GM12878 (cell line): ENCODE measurements at regions not wholly inside any gene's neighbourhood (a gene's known extent, or its start where the extent isn't known, plus 50 kb on each side); places are given as distances from the start of the nearest gene placed in this dataset.

Experiments used
- ATAC-seq: fragments of 200-7000 bp; cut with Tn5 transposase; 3 replicates; pipeline ENCODE4 v1.9.1; 2020; ENCODE audit warnings: mild to moderate bottlenecking, moderate library complexity
- BruUV-seq: library from RNA; stranded (reverse); fragments of 400-500 nt; replicated peaks from 2 replicates; lab custom pipeline; 2021; lab: Mats Ljungman, UMichigan
- CTCF ChIA-PET: fragments of 300-600 bp; sonication (Branson Sonifier 250); formaldehyde crosslinking; extraction: SDS; loops from one replicate; lab custom pipeline; 2021; ENCODE audit warnings: inconsistent platforms; lab: Yijun Ruan, JAX
- POLR2A ChIA-PET: fragments of 350-600 bp; formaldehyde crosslinking; extraction: SDS; loops from one replicate; lab custom pipeline; 2021; ENCODE audit warnings: inconsistent platforms; lab: Charles Lee
- RAD21 ChIA-PET: fragments of 300-600 bp; sonication (Branson Sonifier 250); formaldehyde crosslinking; loops from one replicate; lab custom pipeline; 2023; ENCODE audit warnings: antibody characterized with exemption; ENCODE audit not compliant: unreplicated experiment; lab: Charles Lee
- SMC1A ChIA-PET: fragments of 300-600 bp; sonication (Branson Sonifier 250); formaldehyde crosslinking; loops from one replicate; lab custom pipeline; 2023; ENCODE audit not compliant: unreplicated experiment, uncharacterized antibody; lab: Charles Lee
- DNase-seq: peaks from one replicate; pipeline ENCODE4 v3.0.0-alpha.2; 2011; ENCODE audit warnings: low read depth, low spot score
- FAIRE-seq: peaks from 3 replicates; lab custom pipeline; 2011; peaks lifted over from hg19 to GRCh38; lab: Jason Lieb, UNC
- H2AFZ ChIP-seq: 2 replicates; pipeline ENCODE4 v1.6.0; 2011; ENCODE audit warnings: low read depth, low read length, control low read depth; ENCODE audit not compliant: control insufficient read depth
- H3K27ac ChIP-seq: 2 replicates; pipeline ENCODE4 v1.5.1; 2011; ENCODE audit warnings: control low read depth; ENCODE audit not compliant: control insufficient read depth, insufficient read depth
- H3K27me3 ChIP-seq, 2 experiments: replicated peaks in 1 of 2; 2 replicates each; pipeline versions ENCODE4 v1.6.0 to v1.6.1; 2011; ENCODE audit warnings: low read length in 1 of 2; ENCODE audit not compliant: control insufficient read depth in 2 of 2, insufficient read depth in 2 of 2
- H3K36me3 ChIP-seq, 2 experiments: 2 replicates each; pipeline ENCODE4 v1.5.1; 2011; ENCODE audit warnings: low read length in 1 of 2; ENCODE audit not compliant: control insufficient read depth in 2 of 2, insufficient read depth in 2 of 2
- H3K4me1 ChIP-seq: 2 replicates; pipeline ENCODE4 v1.6.1; 2011; ENCODE audit warnings: mild to moderate bottlenecking, low read length, moderate library complexity, mixed read lengths; ENCODE audit not compliant: control insufficient read depth, insufficient read depth
- H3K4me2 ChIP-seq: 2 replicates; pipeline ENCODE4 v1.6.0; 2011; ENCODE audit warnings: control low read depth; ENCODE audit not compliant: control insufficient read depth, insufficient read depth
- H3K4me3 ChIP-seq: fragments of 200-600 bp; sonication (generic); 2 replicates; pipeline ENCODE4 v1.5.1; 2016
- H3K79me2 ChIP-seq: 2 replicates; pipeline ENCODE4 v1.6.0; 2011; ENCODE audit warnings: low read length; ENCODE audit not compliant: control insufficient read depth, insufficient read depth
- H3K9ac ChIP-seq: 2 replicates; pipeline ENCODE4 v1.8.0; 2011; ENCODE audit warnings: low read length, control low read depth, mixed read lengths; ENCODE audit not compliant: control insufficient read depth, insufficient read depth
- H3K9me3 ChIP-seq: replicated peaks from 3 replicates; pipeline ENCODE4 v1.5.1; 2011; ENCODE audit warnings: mild to moderate bottlenecking, low read length; ENCODE audit not compliant: control insufficient read depth, insufficient read depth
- H4K20me1 ChIP-seq: 2 replicates; pipeline ENCODE4 v1.6.0; 2011; ENCODE audit not compliant: control insufficient read depth, insufficient read depth
- BCL3 ChIP-seq: IDR thresholded peaks from 2 replicates; pipeline ENCODE4 v1.6.1; 2011; ENCODE audit warnings: borderline replicate concordance, low read depth, mild to moderate bottlenecking, moderate library complexity, low read length; ENCODE audit not compliant: insufficient read depth, poor library complexity, severe bottlenecking
- BMI1 ChIP-seq: fragments of 450-650 bp; IDR thresholded peaks from 2 replicates; pipeline ENCODE4 v1.6.1; 2016; ENCODE audit warnings: mild to moderate bottlenecking, moderate library complexity, borderline replicate concordance
- CBX3 ChIP-seq: fragments of 200-600 bp; sonication (generic); IDR thresholded peaks from 2 replicates; pipeline ENCODE4 v1.6.1; 2016; ENCODE audit warnings: low read depth, borderline replicate concordance
- HSF1 ChIP-seq: fragments of 150-350 bp; IDR thresholded peaks from 2 replicates; pipeline ENCODE4 v1.6.1; 2014; ENCODE audit warnings: mild to moderate bottlenecking, low read depth, low read length
- KLF5 ChIP-seq: fragments of 450-650 bp; IDR thresholded peaks from 2 replicates; pipeline ENCODE4 v1.6.1; 2014; ENCODE audit warnings: mild to moderate bottlenecking; ENCODE audit not compliant: partially characterized antibody
- MLLT1 ChIP-seq: fragments of 450-650 bp; IDR thresholded peaks from 2 replicates; pipeline ENCODE4 v1.6.1; 2016; ENCODE audit warnings: mild to moderate bottlenecking
- NBN ChIP-seq: fragments of 450-650 bp; IDR thresholded peaks from 2 replicates; pipeline ENCODE4 v1.6.1; 2016
- NFXL1 ChIP-seq: fragments of 450-650 bp; IDR thresholded peaks from 2 replicates; pipeline ENCODE4 v1.6.1; 2017; ENCODE audit warnings: antibody characterized with exemption, mild to moderate bottlenecking, borderline replicate concordance
- SRF ChIP-seq, 2 experiments: IDR thresholded peaks; 2 replicates each; pipeline ENCODE4 v1.6.1; 2011; ENCODE audit warnings: low read depth in 2 of 2, low read length in 2 of 2, mild to moderate bottlenecking in 1 of 2, moderate library complexity in 1 of 2
- STAT1 ChIP-seq: fragments of 450-650 bp; conservative IDR thresholded peaks from 2 replicates; pipeline ENCODE4 v1.6.1; 2014; ENCODE audit warnings: antibody characterized with exemption, mild to moderate bottlenecking
- STAT3 ChIP-seq: IDR thresholded peaks from 2 replicates; pipeline ENCODE4 v1.6.1; 2011; ENCODE audit warnings: low read depth, low read length, improper control_type of control experiment
- TBL1XR1 ChIP-seq: IDR thresholded peaks from 2 replicates; pipeline ENCODE4 v1.6.1; 2012; ENCODE audit warnings: low read depth, low read length, improper control_type of control experiment
- USF2 ChIP-seq: IDR thresholded peaks from 2 replicates; pipeline ENCODE4 v1.6.1; 2011; ENCODE audit warnings: low read depth, low read length, improper control_type of control experiment, borderline replicate concordance
- ZNF207 ChIP-seq: fragments of 450-650 bp; IDR thresholded peaks from 2 replicates; pipeline ENCODE4 v1.6.1; 2014; ENCODE audit warnings: antibody characterized with exemption, mild to moderate bottlenecking, borderline replicate concordance
- WGBS: methylation state at CpG from one replicate; pipeline ENCODE4 v1.1.6; 2016; ENCODE audit warnings: low lambda C conversion rate; ENCODE audit not compliant: insufficient replicate concordance, insufficient coverage; ENCODE audit errors: missing lambda C conversion rate; 5-methylcytosine and 5-hydroxymethylcytosine counted together
- in situ Hi-C: fragments of 300-500 bp; cut with MboI; formaldehyde crosslinking; loops from 9 replicates; pipeline ENCODE4 v1.14.3; 2018; ENCODE audit warnings: mixed read lengths
- intact Hi-C: fragments of 100-400 bp; cut with micrococcal nuclease; formaldehyde crosslinking; loops from one replicate; pipeline ENCODE4 v1.14.2; 2022; ENCODE audit not compliant: unreplicated experiment
- TF ChIP-seq, protein P1 (sequence below): fragments of 450-650 bp; IDR thresholded peaks from 2 replicates; pipeline ENCODE4 v1.6.1; 2018; ENCODE audit warnings: borderline replicate concordance, mild to moderate bottlenecking; ENCODE audit not compliant: partially characterized antibody

DNA sequence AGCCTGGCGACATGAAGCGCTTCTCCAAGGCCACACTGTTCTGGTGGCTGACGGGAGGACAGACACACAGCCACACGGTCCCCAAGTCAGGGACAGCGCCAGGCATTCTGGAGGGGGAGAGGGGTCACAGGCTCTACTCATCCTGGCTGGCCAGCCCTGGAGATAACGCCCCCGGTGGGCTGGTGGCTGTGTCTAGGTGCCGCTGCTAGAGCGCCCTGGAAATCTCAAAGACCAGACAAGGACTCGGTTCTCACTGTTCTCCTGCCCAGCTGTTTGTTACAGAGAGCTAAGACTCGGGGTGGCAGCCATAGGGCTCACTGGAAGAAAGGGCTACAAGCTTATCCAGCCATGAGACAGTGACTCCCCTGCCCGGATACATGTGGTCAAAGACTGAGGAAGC, 72.0 kb downstream of the KCNF1 start (continued):
- TF ChIP-seq BCL3, result no peak
- no peak for TF ChIP-seq BMI1
- no peak for TF ChIP-seq STAT1
- TF ChIP-seq, protein P1, sequence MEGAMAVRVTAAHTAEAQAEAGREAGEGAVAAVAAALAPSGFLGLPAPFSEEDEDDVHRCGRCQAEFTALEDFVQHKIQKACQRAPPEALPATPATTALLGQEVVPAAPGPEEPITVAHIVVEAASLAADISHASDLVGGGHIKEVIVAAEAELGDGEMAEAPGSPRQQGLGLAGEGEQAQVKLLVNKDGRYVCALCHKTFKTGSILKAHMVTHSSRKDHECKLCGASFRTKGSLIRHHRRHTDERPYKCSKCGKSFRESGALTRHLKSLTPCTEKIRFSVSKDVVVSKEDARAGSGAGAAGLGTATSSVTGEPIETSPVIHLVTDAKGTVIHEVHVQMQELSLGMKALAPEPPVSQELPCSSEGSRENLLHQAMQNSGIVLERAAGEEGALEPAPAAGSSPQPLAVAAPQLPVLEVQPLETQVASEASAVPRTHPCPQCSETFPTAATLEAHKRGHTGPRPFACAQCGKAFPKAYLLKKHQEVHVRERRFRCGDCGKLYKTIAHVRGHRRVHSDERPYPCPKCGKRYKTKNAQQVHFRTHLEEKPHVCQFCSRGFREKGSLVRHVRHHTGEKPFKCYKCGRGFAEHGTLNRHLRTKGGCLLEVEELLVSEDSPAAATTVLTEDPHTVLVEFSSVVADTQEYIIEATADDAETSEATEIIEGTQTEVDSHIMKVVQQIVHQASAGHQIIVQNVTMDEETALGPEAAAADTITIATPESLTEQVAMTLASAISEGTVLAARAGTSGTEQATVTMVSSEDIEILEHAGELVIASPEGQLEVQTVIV, result no peak

- SMC1A ChIA-PET, result no interaction called here
- RAD21 ChIA-PET, result no interaction called here
- no peak overlapping the region for H3K4me3 ChIP-seq
- no peaks in the 10 kb centered on the region for H3K9me3 ChIP-seq
- no peak overlapping the region for H3K27ac ChIP-seq
- DNase-seq (no peak), ATAC-seq (no peak), FAIRE-seq (no peak)
- intact Hi-C loops, result no loop called here
- POLR2A ChIA-PET, result no interaction called here
- no peaks in the 10 kb centered on the region for H3K36me3 ChIP-seq
- in situ Hi-C loops, result no loop called here
- no TSS peak for BruUV-seq
- H4K20me1 ChIP-seq, result no peaks in the 10 kb centered on the region
- H3K9ac ChIP-seq, result no peak overlapping the region
- WGBS, result 5% methylated on average over 6 of the region's 6 CpGs
- H3K79me2 ChIP-seq, result no peaks in the 10 kb centered on the region
- H2AFZ ChIP-seq, result no peak overlapping the region
- CTCF ChIA-PET, result no interaction called here
- peaks cover 0 to 2% of the 10 kb centered on the region in 2 experiments; a peak in 2 of 4 replicates for H3K27me3 ChIP-seq
- no peak overlapping the region for H3K4me2 ChIP-seq
- no peaks in the 10 kb centered on the region for H3K4me1 ChIP-seq
- TF ChIP-seq SRF (IDR thresholded peaks at IDR 0.05; ENCODE audit: low read depth in 2 of 2, low read length in 2 of 2) (no peak), KLF5 (no peak), TBL1XR1 (no peak), CBX3 (no peak), STAT3 (no peak), NFXL1 (no peak), ZNF207 (no peak), NBN (no peak), HSF1 (no peak), USF2 (no peak), MLLT1 (no peak)
These were observed 72.8 kb downstream of the KCNF1 start for GRCh38 chr2:10984418-10985135.
